Esophagus squamous epithelium (tissue), 4 donors: ENCODE measurements at regions not wholly inside any gene's neighbourhood (a gene's known extent, or its start where the extent isn't known, plus 50 kb on each side); places are given as distances from the start of the nearest gene placed in this dataset.

Experiments used
- CTCF ChIP-seq, 6 experiments: fragments of 450-650 bp in 4 of 6; fragments of 200-600 bp in 2 of 6; sonication (generic) in 2 of 6; IDR thresholded peaks; one replicate each; pipeline ENCODE4 v1.5.1; 2016 to 2019; ENCODE audit warnings: antibody characterized with exemption in 6 of 6, mild to moderate bottlenecking in 4 of 6, moderate library complexity in 4 of 6
- POLR2A ChIP-seq, 4 donors: fragments of 450-650 bp; IDR thresholded peaks; one replicate each; pipeline ENCODE4 v1.6.1; 2017; ENCODE audit warnings: antibody characterized with exemption in 4 of 4, mild to moderate bottlenecking in 4 of 4, moderate library complexity in 3 of 4

GRCh38 chr18:28728891-28729290 is 552.0 kb upstream of the CDH2 start:
- TF ChIP-seq POLR2A (IDR thresholded peaks at IDR 0.05) (no peak), CTCF (IDR thresholded peaks at IDR 0.05) (no peak)
